Vagina (tissue), 2 donors: ENCODE measurements at regions not wholly inside any gene's neighbourhood (a gene's known extent, or its start where the extent isn't known, plus 50 kb on each side); places are given as distances from the start of the nearest gene placed in this dataset.

Experiments
- DNase-seq, 2 donors: peaks; one replicate each; pipeline ENCODE4 v3.0.0-alpha.2; 2017; ENCODE audit errors: extremely low spot score in 2 of 2
- H3K27ac ChIP-seq: fragments of 200-600 bp; sonication (generic); one replicate; pipeline ENCODE4 v1.5.1; 2019
- H3K27me3 ChIP-seq: fragments of 200-600 bp; sonication (generic); one replicate; pipeline ENCODE4 v1.5.1; 2019
- H3K36me3 ChIP-seq, 2 donors: fragments of 200-600 bp; sonication (generic); one replicate each; pipeline ENCODE4 v1.5.1; 2017 to 2019
- H3K4me1 ChIP-seq: fragments of 200-600 bp; sonication (generic); one replicate; pipeline ENCODE4 v1.5.1; 2019
- H3K4me3 ChIP-seq, 2 donors: fragments of 200-600 bp; sonication (generic); 1 replicate in 1 of 2; 2 replicates in 1 of 2; pipeline ENCODE4 v1.5.1; 2016 to 2019
- H3K9me3 ChIP-seq: fragments of 200-600 bp; sonication (generic); one replicate; pipeline ENCODE4 v1.5.1; 2019
- CTCF ChIP-seq, 3 experiments: fragments of 450-650 bp in 2 of 3; fragments of 200-600 bp in 1 of 3; sonication (generic) in 1 of 3; IDR thresholded peaks; one replicate each; pipeline ENCODE4 v1.5.1; 2017 to 2019; ENCODE audit warnings: antibody characterized with exemption in 3 of 3, mild to moderate bottlenecking in 2 of 3, moderate library complexity in 2 of 3
- POLR2A ChIP-seq, 2 donors: fragments of 450-650 bp; IDR thresholded peaks; one replicate each; pipeline ENCODE4 v1.6.1; 2017; ENCODE audit warnings: antibody characterized with exemption in 2 of 2, mild to moderate bottlenecking in 2 of 2, moderate library complexity in 2 of 2
- POLR2AphosphoS5 ChIP-seq, 2 donors: sonication (generic); formaldehyde crosslinking; IDR thresholded peaks; one replicate each; pipeline ENCODE4 v1.9.0; 2017; ENCODE audit warnings: antibody characterized with exemption in 2 of 2, mild to moderate bottlenecking in 2 of 2, low read depth in 1 of 2; ENCODE audit not compliant: insufficient read depth in 1 of 2
- intact Hi-C: fragments of 100-400 bp; cut with DNase I; formaldehyde crosslinking; loops from one replicate; pipeline ENCODE4 v1.15.1; 2023

- no peak for TF ChIP-seq CTCF (IDR thresholded peaks at IDR 0.05)
- TF ChIP-seq POLR2A (IDR thresholded peaks at IDR 0.05) = no peak
- no peak for TF ChIP-seq POLR2AphosphoS5 (IDR thresholded peaks at IDR 0.05; ENCODE audit: insufficient read depth in 1 of 2, low read depth in 1 of 2)
- no peaks in the 10 kb centered on the region for H3K4me1 ChIP-seq
Measured at GRCh38 chr13:73970421-73971055, 163.7 kb downstream of the KLF12 start.

DNA sequence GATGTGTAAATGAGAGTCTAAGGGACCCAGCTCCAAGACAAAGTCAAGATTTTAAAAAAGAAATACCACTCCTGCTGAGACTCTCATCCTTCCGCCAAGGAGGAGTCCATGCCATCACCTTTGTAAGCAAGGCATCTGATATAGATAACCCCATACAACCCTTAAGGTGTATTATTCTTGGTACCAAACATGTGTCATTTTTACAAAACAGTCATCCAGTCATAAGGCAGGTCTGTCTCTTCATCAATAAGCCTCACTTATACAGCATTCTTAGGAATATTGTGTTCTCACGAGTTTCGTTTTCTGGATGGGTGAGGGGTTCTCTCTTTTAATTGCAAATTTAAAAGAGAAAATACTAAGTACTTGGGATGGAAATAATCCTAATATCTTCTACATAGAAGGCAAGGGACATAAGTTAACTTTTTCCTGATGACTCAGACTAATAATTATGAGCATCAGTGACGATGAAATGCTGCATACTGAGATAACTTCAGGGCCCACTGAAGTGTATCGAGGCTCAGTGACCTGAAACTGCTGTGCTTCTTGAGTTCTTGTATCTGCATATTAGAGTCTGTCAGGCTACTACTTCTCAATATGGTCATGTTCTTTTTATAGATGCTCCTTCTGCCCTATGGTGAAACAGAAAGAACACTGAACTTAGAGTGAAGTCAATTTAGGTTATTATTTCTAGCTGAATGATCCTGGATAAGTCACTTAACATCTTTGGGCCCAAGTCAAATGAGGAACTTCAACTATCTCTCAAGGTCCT, 166.6 kb downstream of the KLF12 start:
- Histone ChIP-seq H3K27ac (no peak overlapping the region), H3K27me3 (no peaks in the 10 kb centered on the region), H3K9me3 (no peaks in the 10 kb centered on the region), H3K36me3 (no peaks in the 10 kb centered on the region), H3K4me1 (no peaks in the 10 kb centered on the region), H3K4me3 (no peak overlapping the region)
- TF ChIP-seq POLR2A (IDR thresholded peaks at IDR 0.05) = no peak
- DNase-seq = no peak
- intact Hi-C loops = no loop called here

More at GRCh38 chr13:73970421-73971055, 163.7 kb downstream of the KLF12 start:
- no peaks in the 10 kb centered on the region for H3K27me3 ChIP-seq
- no peak overlapping the region for H3K27ac ChIP-seq
- intact Hi-C loops = no loop called here
- no peaks in the 10 kb centered on the region for H3K9me3 ChIP-seq
- no peak for DNase-seq
- no peak overlapping the region for H3K4me3 ChIP-seq
- no peaks in the 10 kb centered on the region for H3K36me3 ChIP-seq

- intact Hi-C loops = no loop called here
- DNase-seq = no peak
- Histone ChIP-seq H3K9me3 (no peaks in the 10 kb centered on the region), H3K4me3 (no peak overlapping the region), H3K4me1 (no peaks in the 10 kb centered on the region), H3K27ac (no peak overlapping the region), H3K27me3 (no peaks in the 10 kb centered on the region), H3K36me3 (no peaks in the 10 kb centered on the region)
- TF ChIP-seq POLR2AphosphoS5 (IDR thresholded peaks at IDR 0.05; ENCODE audit: insufficient read depth in 1 of 2, low read depth in 1 of 2) (no peak), CTCF (IDR thresholded peaks at IDR 0.05) (no peak), POLR2A (IDR thresholded peaks at IDR 0.05) (no peak)
Measured at GRCh38 chr13:73966331-73966730, 167.9 kb downstream of the KLF12 start.

DNA sequence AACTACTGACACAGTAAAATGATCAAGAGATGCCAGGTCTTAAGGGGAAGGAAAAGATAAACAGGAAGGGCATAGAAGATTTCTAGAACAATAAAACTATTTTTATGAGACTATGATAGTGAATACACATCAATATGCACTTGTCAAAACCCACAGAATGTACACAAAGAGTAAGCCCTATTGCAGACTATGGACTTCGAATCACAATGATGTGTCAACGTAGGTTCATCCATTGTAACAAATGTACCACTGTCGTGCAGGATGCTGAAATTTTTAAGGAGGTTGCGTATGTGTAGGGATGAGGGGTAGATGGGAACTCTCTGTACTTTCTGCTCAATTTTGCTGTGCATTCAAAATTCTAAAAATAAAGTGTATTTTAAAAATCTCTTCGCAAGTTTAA, 171.9 kb downstream of the KLF12 start:
- Histone ChIP-seq H3K9me3 (no peaks in the 10 kb centered on the region), H3K36me3 (no peaks in the 10 kb centered on the region), H3K27ac (no peak overlapping the region), H3K27me3 (no peaks in the 10 kb centered on the region), H3K4me3 (no peak overlapping the region), H3K4me1 (no peaks in the 10 kb centered on the region)
- no peak for TF ChIP-seq CTCF (IDR thresholded peaks at IDR 0.05)
- DNase-seq = no peak
- intact Hi-C loops = no loop called here

- no peak for TF ChIP-seq POLR2AphosphoS5 (IDR thresholded peaks at IDR 0.05; ENCODE audit: insufficient read depth in 1 of 2, low read depth in 1 of 2)
- TF ChIP-seq POLR2A (IDR thresholded peaks at IDR 0.05) = no peak
- TF ChIP-seq CTCF (IDR thresholded peaks at IDR 0.05) = no peak
- Histone ChIP-seq H3K27ac (no peak overlapping the region), H3K27me3 (no peaks in the 10 kb centered on the region), H3K36me3 (no peaks in the 10 kb centered on the region), H3K4me3 (no peak overlapping the region), H3K4me1 (no peaks in the 10 kb centered on the region), H3K9me3 (no peaks in the 10 kb centered on the region)
- DNase-seq = no peak
- intact Hi-C loops = no loop called here
Measured at GRCh38 chr13:73961181-73961580, 173.0 kb downstream of the KLF12 start.
